ENCODE measurements at regions not wholly inside any gene's neighbourhood (a gene's known extent, or its start where the extent isn't known, plus 50 kb on each side); places are given as distances from the start of the nearest gene placed in this dataset.

DNA sequence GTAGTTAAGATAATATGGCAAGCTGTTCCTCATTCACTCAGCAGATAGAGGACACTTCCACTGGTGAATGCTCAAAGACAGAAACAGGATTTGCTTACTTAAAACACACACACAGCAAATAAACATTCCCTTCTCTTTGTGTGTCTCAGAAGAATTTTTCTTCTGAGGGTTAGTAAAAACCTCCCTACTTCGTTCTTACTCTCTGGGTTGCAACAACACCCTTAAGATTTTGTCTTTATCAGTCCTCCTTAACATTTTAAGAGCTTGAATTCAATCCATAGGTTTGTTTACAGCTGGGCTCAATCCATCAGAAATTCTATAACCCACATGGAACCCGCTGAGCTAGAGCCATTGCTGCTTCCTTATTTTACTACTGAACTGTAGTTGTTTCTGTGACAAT is 237.4 kb upstream of the PIK3R1 start:
- TF ChIP-seq POLR2A (IDR thresholded peaks at IDR 0.05) = no peak
- TF ChIP-seq, protein P1, sequence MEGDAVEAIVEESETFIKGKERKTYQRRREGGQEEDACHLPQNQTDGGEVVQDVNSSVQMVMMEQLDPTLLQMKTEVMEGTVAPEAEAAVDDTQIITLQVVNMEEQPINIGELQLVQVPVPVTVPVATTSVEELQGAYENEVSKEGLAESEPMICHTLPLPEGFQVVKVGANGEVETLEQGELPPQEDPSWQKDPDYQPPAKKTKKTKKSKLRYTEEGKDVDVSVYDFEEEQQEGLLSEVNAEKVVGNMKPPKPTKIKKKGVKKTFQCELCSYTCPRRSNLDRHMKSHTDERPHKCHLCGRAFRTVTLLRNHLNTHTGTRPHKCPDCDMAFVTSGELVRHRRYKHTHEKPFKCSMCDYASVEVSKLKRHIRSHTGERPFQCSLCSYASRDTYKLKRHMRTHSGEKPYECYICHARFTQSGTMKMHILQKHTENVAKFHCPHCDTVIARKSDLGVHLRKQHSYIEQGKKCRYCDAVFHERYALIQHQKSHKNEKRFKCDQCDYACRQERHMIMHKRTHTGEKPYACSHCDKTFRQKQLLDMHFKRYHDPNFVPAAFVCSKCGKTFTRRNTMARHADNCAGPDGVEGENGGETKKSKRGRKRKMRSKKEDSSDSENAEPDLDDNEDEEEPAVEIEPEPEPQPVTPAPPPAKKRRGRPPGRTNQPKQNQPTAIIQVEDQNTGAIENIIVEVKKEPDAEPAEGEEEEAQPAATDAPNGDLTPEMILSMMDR (IDR thresholded peaks at IDR 0.05) = no peak
- no peak for TF ChIP-seq EP300 (IDR thresholded peaks at IDR 0.05)

All from tibial nerve (tissue), 4 donors.